A673 (cell line): ENCODE measurements at regions not wholly inside any gene's neighbourhood (a gene's known extent, or its start where the extent isn't known, plus 50 kb on each side); places are given as distances from the start of the nearest gene placed in this dataset.

Experiments used
- EZH2 ChIP-seq: fragments of 200-600 bp; sonication (generic); IDR thresholded peaks from 2 replicates; pipeline ENCODE4 v1.6.1; 2017; ENCODE audit warnings: borderline replicate concordance, low read depth, mild to moderate bottlenecking, mixed read lengths, antibody characterized with exemption, low read length; ENCODE audit not compliant: poor library complexity, severe bottlenecking
- TF ChIP-seq, protein P1 (sequence below): fragments of 300-800, 200-600 bp; sonication (generic); conservative IDR thresholded peaks from 2 replicates; pipeline ENCODE4 v1.5.1; 2017; ENCODE audit warnings: low read depth, mild to moderate bottlenecking, antibody characterized with exemption, low read length, moderate library complexity, mixed read lengths

DNA sequence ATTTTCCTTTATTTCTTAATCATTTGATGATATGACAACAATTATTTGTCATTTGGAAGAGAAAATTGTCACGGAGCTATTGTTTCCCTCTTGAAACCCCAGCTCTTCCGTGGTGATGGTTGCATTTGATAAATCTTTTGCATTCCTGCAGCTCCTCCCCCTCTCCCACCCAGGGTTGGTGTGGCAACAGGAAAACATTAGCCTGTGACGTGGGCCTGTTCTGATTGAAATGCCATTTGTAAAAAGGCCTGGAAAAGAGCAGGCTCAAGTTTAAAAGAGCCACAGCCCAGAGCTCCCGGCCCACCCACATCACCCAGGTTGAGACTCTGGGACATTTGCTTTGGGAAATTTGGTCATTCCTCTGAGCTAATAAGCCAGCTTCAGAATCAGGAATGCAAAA is 282.5 kb downstream of the RPLP1 start:
- TF ChIP-seq, protein P1, sequence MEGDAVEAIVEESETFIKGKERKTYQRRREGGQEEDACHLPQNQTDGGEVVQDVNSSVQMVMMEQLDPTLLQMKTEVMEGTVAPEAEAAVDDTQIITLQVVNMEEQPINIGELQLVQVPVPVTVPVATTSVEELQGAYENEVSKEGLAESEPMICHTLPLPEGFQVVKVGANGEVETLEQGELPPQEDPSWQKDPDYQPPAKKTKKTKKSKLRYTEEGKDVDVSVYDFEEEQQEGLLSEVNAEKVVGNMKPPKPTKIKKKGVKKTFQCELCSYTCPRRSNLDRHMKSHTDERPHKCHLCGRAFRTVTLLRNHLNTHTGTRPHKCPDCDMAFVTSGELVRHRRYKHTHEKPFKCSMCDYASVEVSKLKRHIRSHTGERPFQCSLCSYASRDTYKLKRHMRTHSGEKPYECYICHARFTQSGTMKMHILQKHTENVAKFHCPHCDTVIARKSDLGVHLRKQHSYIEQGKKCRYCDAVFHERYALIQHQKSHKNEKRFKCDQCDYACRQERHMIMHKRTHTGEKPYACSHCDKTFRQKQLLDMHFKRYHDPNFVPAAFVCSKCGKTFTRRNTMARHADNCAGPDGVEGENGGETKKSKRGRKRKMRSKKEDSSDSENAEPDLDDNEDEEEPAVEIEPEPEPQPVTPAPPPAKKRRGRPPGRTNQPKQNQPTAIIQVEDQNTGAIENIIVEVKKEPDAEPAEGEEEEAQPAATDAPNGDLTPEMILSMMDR, result no peak
- no peak for TF ChIP-seq EZH2
